ENCODE measurements at regions not wholly inside any gene's neighbourhood (a gene's known extent, or its start where the extent isn't known, plus 50 kb on each side); places are given as distances from the start of the nearest gene placed in this dataset.

DNA sequence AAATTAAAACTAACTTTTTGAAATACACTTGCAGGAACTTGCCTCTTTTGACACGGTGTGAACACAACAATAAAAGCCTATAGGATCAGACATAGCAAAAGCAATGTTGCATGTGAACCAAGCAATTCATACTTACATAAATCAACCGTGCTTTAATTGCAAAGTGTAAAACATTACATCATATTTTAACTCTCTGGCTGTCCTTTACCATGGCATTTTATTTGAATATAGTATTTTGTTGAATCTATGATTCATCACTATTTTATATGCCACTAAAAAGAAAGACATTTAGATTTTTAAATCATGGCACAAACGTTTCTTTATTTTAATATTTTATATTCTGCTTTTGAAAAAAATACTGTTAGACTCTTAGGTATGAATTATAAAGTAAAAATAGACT is 757.0 kb upstream of the KCND2 start:
- Histone ChIP-seq H3K4me3 (no peak overlapping the region), H3K4me2 (no peak overlapping the region), H3K4me1 (no peaks in the 10 kb centered on the region), H3K9me3 (no peaks in the 10 kb centered on the region), H3K27ac (no peak overlapping the region)
- POLR2A ChIA-PET: no interaction called here
- ATAC-seq: no peak
- 2% methylated on average over 3 of the region's 3 CpGs for WGBS (ENCODE audit: missing lambda C conversion rate)
- CTCF ChIA-PET: no interaction called here
- no peak for DNase-seq (ENCODE audit: low read depth in 1 of 2, low spot score in 1 of 2)
- TF ChIP-seq HEYL (CRISPR knock-in tag; IDR thresholded peaks at IDR 0.05): no peak
- TF ChIP-seq CHD2 (IDR thresholded peaks at IDR 0.05; ENCODE audit: low read length, partially characterized antibody): no peak
- TF ChIP-seq SMC3 (IDR thresholded peaks at IDR 0.05): no peak
- no peak for TF ChIP-seq ZNF302 (CRISPR knock-in tag; IDR thresholded peaks at IDR 0.05)
- TF ChIP-seq, protein P1, sequence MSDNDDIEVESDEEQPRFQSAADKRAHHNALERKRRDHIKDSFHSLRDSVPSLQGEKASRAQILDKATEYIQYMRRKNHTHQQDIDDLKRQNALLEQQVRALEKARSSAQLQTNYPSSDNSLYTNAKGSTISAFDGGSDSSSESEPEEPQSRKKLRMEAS (IDR thresholded peaks at IDR 0.05): no peak
- TF ChIP-seq POLR2A (IDR thresholded peaks at IDR 0.05; ENCODE audit: low read length): no peak
- TF ChIP-seq, protein P2, sequence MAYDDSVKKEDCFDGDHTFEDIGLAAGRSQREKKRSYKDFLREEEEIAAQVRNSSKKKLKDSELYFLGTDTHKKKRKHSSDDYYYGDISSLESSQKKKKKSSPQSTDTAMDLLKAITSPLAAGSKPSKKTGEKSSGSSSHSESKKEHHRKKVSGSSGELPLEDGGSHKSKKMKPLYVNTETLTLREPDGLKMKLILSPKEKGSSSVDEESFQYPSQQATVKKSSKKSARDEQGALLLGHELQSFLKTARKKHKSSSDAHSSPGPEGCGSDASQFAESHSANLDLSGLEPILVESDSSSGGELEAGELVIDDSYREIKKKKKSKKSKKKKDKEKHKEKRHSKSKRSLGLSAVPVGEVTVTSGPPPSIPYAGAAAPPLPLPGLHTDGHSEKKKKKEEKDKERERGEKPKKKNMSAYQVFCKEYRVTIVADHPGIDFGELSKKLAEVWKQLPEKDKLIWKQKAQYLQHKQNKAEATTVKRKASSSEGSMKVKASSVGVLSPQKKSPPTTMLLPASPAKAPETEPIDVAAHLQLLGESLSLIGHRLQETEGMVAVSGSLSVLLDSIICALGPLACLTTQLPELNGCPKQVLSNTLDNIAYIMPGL (CRISPR knock-in tag; IDR thresholded peaks at IDR 0.05; ENCODE audit: borderline replicate concordance): no peak
- no peak for TF ChIP-seq MAFK (IDR thresholded peaks at IDR 0.05; ENCODE audit: partially characterized antibody)
- TF ChIP-seq, protein P3, sequence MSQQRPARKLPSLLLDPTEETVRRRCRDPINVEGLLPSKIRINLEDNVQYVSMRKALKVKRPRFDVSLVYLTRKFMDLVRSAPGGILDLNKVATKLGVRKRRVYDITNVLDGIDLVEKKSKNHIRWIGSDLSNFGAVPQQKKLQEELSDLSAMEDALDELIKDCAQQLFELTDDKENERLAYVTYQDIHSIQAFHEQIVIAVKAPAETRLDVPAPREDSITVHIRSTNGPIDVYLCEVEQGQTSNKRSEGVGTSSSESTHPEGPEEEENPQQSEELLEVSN (IDR thresholded peaks at IDR 0.05; ENCODE audit: borderline replicate concordance, low read depth): no peak
- no peak for TF ChIP-seq ZFP36 (IDR thresholded peaks at IDR 0.05; ENCODE audit: borderline replicate concordance, partially characterized antibody)
- no peak for TF ChIP-seq FOSL2 (IDR thresholded peaks at IDR 0.05)
- no peak for TF ChIP-seq FOSL2 (CRISPR knock-in tag; IDR thresholded peaks at IDR 0.05)
- no peak for TF ChIP-seq ZC3H11A (IDR thresholded peaks at IDR 0.05)
- TF ChIP-seq GATA3 (IDR thresholded peaks at IDR 0.05; ENCODE audit: borderline replicate concordance): no peak
- no peak for TF ChIP-seq EHMT2 (IDR thresholded peaks at IDR 0.05; ENCODE audit: low read depth)
- peak; percentile 46 for FAIRE-seq

DNA sequence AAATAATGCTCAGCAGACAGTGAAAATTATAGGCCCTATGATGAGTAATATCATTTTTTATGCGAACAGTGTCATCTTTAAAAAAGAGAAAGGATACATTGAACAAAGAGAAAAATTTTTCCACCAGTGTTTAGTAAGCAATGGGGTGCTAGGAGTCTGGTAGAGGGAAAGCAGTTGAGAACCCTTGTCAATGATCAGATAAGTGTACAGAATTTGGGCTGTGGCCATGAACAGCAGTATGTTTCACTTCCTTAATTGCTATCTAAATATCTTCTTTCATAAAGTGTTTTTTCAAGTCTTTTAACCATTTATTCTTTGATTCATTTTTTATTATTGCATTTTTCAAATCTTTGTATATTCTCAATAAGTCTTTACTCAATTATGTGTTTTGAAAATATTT is 750.7 kb upstream of the KCND2 start:
- 7% methylated on average over 1 of the region's 1 CpG for WGBS (ENCODE audit: missing lambda C conversion rate)
- CTCF ChIA-PET: no interaction called here
- no peak for TF ChIP-seq CHD4 (IDR thresholded peaks at IDR 0.05; ENCODE audit: borderline replicate concordance)
- TF ChIP-seq JUNB (IDR thresholded peaks at IDR 0.05): no peak
- TF ChIP-seq CBX2 (IDR thresholded peaks at IDR 0.05; ENCODE audit: borderline replicate concordance, low read depth): no peak
- TF ChIP-seq RAD21 (conservative IDR thresholded peaks at IDR 0.05 in 1 of 2, IDR thresholded peaks at IDR 0.05 in 1 of 2): no peak
- TF ChIP-seq, protein P4, sequence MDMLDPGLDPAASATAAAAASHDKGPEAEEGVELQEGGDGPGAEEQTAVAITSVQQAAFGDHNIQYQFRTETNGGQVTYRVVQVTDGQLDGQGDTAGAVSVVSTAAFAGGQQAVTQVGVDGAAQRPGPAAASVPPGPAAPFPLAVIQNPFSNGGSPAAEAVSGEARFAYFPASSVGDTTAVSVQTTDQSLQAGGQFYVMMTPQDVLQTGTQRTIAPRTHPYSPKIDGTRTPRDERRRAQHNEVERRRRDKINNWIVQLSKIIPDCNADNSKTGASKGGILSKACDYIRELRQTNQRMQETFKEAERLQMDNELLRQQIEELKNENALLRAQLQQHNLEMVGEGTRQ (IDR thresholded peaks at IDR 0.05): no peak
- TF ChIP-seq ESRRA (IDR thresholded peaks at IDR 0.05; ENCODE audit: borderline replicate concordance, low read length): no peak
- TF ChIP-seq HDAC2 (IDR thresholded peaks at IDR 0.05): no peak
- TF ChIP-seq, protein P5, sequence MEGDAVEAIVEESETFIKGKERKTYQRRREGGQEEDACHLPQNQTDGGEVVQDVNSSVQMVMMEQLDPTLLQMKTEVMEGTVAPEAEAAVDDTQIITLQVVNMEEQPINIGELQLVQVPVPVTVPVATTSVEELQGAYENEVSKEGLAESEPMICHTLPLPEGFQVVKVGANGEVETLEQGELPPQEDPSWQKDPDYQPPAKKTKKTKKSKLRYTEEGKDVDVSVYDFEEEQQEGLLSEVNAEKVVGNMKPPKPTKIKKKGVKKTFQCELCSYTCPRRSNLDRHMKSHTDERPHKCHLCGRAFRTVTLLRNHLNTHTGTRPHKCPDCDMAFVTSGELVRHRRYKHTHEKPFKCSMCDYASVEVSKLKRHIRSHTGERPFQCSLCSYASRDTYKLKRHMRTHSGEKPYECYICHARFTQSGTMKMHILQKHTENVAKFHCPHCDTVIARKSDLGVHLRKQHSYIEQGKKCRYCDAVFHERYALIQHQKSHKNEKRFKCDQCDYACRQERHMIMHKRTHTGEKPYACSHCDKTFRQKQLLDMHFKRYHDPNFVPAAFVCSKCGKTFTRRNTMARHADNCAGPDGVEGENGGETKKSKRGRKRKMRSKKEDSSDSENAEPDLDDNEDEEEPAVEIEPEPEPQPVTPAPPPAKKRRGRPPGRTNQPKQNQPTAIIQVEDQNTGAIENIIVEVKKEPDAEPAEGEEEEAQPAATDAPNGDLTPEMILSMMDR (IDR thresholded peaks at IDR 0.05): no peak
- TF ChIP-seq TFCP2L1 (CRISPR knock-in tag; IDR thresholded peaks at IDR 0.05): no peak
- no peak for TF ChIP-seq SREBF2 (IDR thresholded peaks at IDR 0.05)
- no peak for TF ChIP-seq MAFK (IDR thresholded peaks at IDR 0.05; ENCODE audit: partially characterized antibody)
- TF ChIP-seq RFX5 (IDR thresholded peaks at IDR 0.05): no peak
- TF ChIP-seq KDM1A (IDR thresholded peaks at IDR 0.05; ENCODE audit: low read depth): no peak

More for the DNA sequence above, 750.7 kb upstream of the KCND2 start:
- no peak for ATAC-seq
- no peak overlapping the region for H3K4me3 ChIP-seq
- H3K27ac ChIP-seq: no peak overlapping the region
- DNase-seq (ENCODE audit: low read depth in 1 of 2, low spot score in 1 of 2): no peak
- H3K9me3 ChIP-seq: peaks cover 2% of the 10 kb centered on the region; the same call in 2 of the 3 replicates
- no peaks in the 10 kb centered on the region for H3K4me1 ChIP-seq
- H3K4me2 ChIP-seq: no peak overlapping the region
- POLR2A ChIA-PET: no interaction called here
- FAIRE-seq: no peak
